H1 (cell line): ENCODE measurements at regions not wholly inside any gene's neighbourhood (a gene's known extent, or its start where the extent isn't known, plus 50 kb on each side); places are given as distances from the start of the nearest gene placed in this dataset.

Source experiments
- CTCF ChIA-PET: fragments of 300-600 bp; sonication (Branson Sonifier 250); formaldehyde crosslinking; loops from one replicate; lab custom pipeline; 2021; ENCODE audit not compliant: partially characterized antibody; lab: Charles Lee
- POLR2A ChIA-PET: fragments of 300-600 bp; sonication (Branson Sonifier 250); formaldehyde crosslinking; loops from one replicate; lab custom pipeline; 2021; ENCODE audit warnings: inconsistent platforms; ENCODE audit not compliant: partially characterized antibody; lab: Charles Lee
- DNase-seq, 2 experiments: peaks; one replicate each; pipeline versions ENCODE4 v3.0.0 to v3.0.0-alpha.2; 2010 to 2022; ENCODE audit warnings: low spot score in 2 of 2, low read depth in 1 of 2, mixed read lengths in 1 of 2
- FAIRE-seq: peaks from 2 replicates; lab custom pipeline; 2011; peaks lifted over from hg19 to GRCh38; lab: Jason Lieb, UNC
- H2AFZ ChIP-seq: 2 replicates; pipeline ENCODE4 v1.8.1; 2012; ENCODE audit warnings: low read length, inconsistent platforms
- H2AK5ac ChIP-seq: 2 replicates; pipeline ENCODE4 v1.6.1; 2013; ENCODE audit warnings: low read depth, low read length
- H2BK120ac ChIP-seq: replicated peaks from 2 replicates; pipeline ENCODE3; 2013; ENCODE audit warnings: low read depth, low read length, inconsistent platforms
- H2BK12ac ChIP-seq: 2 replicates; pipeline ENCODE4 v1.6.1; 2013; ENCODE audit warnings: low read depth, low read length
- H2BK15ac ChIP-seq: 2 replicates; pipeline ENCODE4 v1.6.1; 2013; ENCODE audit warnings: low read length
- H2BK20ac ChIP-seq: 2 replicates; pipeline ENCODE4 v1.6.1; 2013; ENCODE audit warnings: low read length
- H2BK5ac ChIP-seq: 2 replicates; pipeline ENCODE4 v1.6.1; 2013; ENCODE audit warnings: low read depth, low read length
- H3K14ac ChIP-seq: 2 replicates; pipeline ENCODE4 v1.6.1; 2013; ENCODE audit warnings: inconsistent platforms; ENCODE audit not compliant: insufficient read length
- H3K18ac ChIP-seq: 2 replicates; pipeline ENCODE4 v1.6.1; 2013; ENCODE audit warnings: low read length; ENCODE audit errors: extremely low read depth
- H3K23ac ChIP-seq: 2 replicates; pipeline ENCODE4 v1.6.1; 2013; ENCODE audit warnings: inconsistent platforms; ENCODE audit not compliant: insufficient read length
- H3K23me2 ChIP-seq: 2 replicates; pipeline ENCODE4 v1.6.1; 2013; ENCODE audit warnings: low read depth, low read length
- H3K27ac ChIP-seq: 2 replicates; pipeline ENCODE4 v1.6.1; 2011; ENCODE audit warnings: low read depth, low read length, inconsistent platforms
- H3K27me3 ChIP-seq, 4 experiments: replicated peaks in 1 of 4; 1 replicate in 1 of 4; 2 replicates in 3 of 4; pipeline versions ENCODE4 v1.6.1 to v1.8.1; 2011 to 2013; ENCODE audit warnings: low read length in 3 of 4, mild to moderate bottlenecking in 3 of 4, inconsistent platforms in 2 of 4, mixed read lengths in 2 of 4, moderate library complexity in 1 of 4; ENCODE audit not compliant: control insufficient read depth in 3 of 4, insufficient read depth in 3 of 4; ENCODE audit errors: extremely low read depth in 1 of 4
- H3K36me3 ChIP-seq, 4 experiments: 2 replicates each; pipeline versions ENCODE4 v1.6.1 to v1.8.1; 2011 to 2013; ENCODE audit warnings: mild to moderate bottlenecking in 4 of 4, low read length in 3 of 4, moderate library complexity in 2 of 4, control low read depth in 1 of 4, inconsistent platforms in 1 of 4; ENCODE audit not compliant: insufficient read depth in 4 of 4, control insufficient read depth in 2 of 4
- H3K4ac ChIP-seq: replicated peaks from 2 replicates; pipeline ENCODE3; 2013; ENCODE audit warnings: low read length, low read depth, mixed read lengths, inconsistent platforms; ENCODE audit not compliant: insufficient read length
- H3K4me1 ChIP-seq, 4 experiments: replicated peaks in 1 of 4; 1 replicate in 1 of 4; 2 replicates in 3 of 4; pipeline versions ENCODE4 v1.6.1 to v1.8.1; 2011 to 2013; ENCODE audit warnings: low read length in 3 of 4, inconsistent platforms in 2 of 4, mixed read lengths in 1 of 4; ENCODE audit not compliant: insufficient read depth in 4 of 4, control insufficient read depth in 3 of 4
- H3K4me2 ChIP-seq, 2 experiments: 2 replicates each; pipeline versions ENCODE4 v1.6.1 to v1.8.1; 2011 to 2013; ENCODE audit warnings: low read depth in 2 of 2, low read length in 2 of 2, control low read depth in 1 of 2, inconsistent platforms in 1 of 2, mild to moderate bottlenecking in 1 of 2; ENCODE audit not compliant: insufficient read depth in 1 of 2
- H3K4me3 ChIP-seq, 4 experiments: fragments of 200-600, 300-600 bp in 1 of 4; sonication (generic), shearing (Covaris generic), sonication (Bioruptor Twin) in 1 of 4; 2 replicates each; pipeline versions ENCODE4 v1.5.1 to v1.8.1; 2011 to 2016; ENCODE audit warnings: low read length in 4 of 4, low read depth in 3 of 4, control low read depth in 2 of 4, inconsistent platforms in 2 of 4, mild to moderate bottlenecking in 2 of 4, mixed read lengths in 1 of 4, moderate library complexity in 1 of 4; ENCODE audit not compliant: insufficient read depth in 2 of 4; ENCODE audit errors: extremely low read depth in 1 of 4
- H3K56ac ChIP-seq: replicated peaks from 2 replicates; pipeline ENCODE3; 2013; ENCODE audit warnings: low read depth, mild to moderate bottlenecking, mixed read lengths, low read length, inconsistent platforms; ENCODE audit not compliant: insufficient read length
- H3K79me1 ChIP-seq: 2 replicates; pipeline ENCODE4 v1.6.1; 2013; ENCODE audit warnings: low read depth, low read length, control low read depth
- H3K79me2 ChIP-seq, 2 experiments: 2 replicates each; pipeline versions ENCODE4 v1.6.1 to v1.8.1; 2012 to 2013; ENCODE audit warnings: low read length in 2 of 2, mild to moderate bottlenecking in 2 of 2, inconsistent platforms in 1 of 2; ENCODE audit not compliant: insufficient read depth in 2 of 2, control insufficient read depth in 1 of 2
- H3K9ac ChIP-seq, 4 experiments: replicated peaks in 1 of 4; 1 replicate in 1 of 4; 2 replicates in 3 of 4; pipeline versions ENCODE4 v1.6.1 to v1.8.1; 2011 to 2013; ENCODE audit warnings: low read depth in 3 of 4, low read length in 3 of 4, control low read depth in 2 of 4, mild to moderate bottlenecking in 2 of 4, moderate library complexity in 2 of 4, inconsistent platforms in 1 of 4; ENCODE audit errors: extremely low read depth in 1 of 4
- H3K9me3 ChIP-seq, 2 experiments: 2 replicates each; pipeline versions ENCODE4 v1.6.1 to v1.8.1; 2012 to 2013; ENCODE audit warnings: mild to moderate bottlenecking in 2 of 2, moderate library complexity in 2 of 2, control low read depth in 1 of 2, inconsistent platforms in 1 of 2, low read depth in 1 of 2, low read length in 1 of 2, mixed read lengths in 1 of 2; ENCODE audit not compliant: insufficient read depth in 2 of 2
- H4K20me1 ChIP-seq, 2 experiments: replicated peaks in 1 of 2; 2 replicates each; pipeline versions ENCODE3 to v1.8.1; 2011 to 2013; ENCODE audit warnings: inconsistent platforms in 2 of 2, low read length in 2 of 2, mild to moderate bottlenecking in 1 of 2; ENCODE audit not compliant: insufficient read depth in 2 of 2, control insufficient read depth in 1 of 2
- H4K5ac ChIP-seq: 2 replicates; pipeline ENCODE4 v1.6.1; 2013; ENCODE audit warnings: low read length, low read depth, mixed read lengths, inconsistent platforms; ENCODE audit not compliant: insufficient read length
- H4K8ac ChIP-seq: 2 replicates; pipeline ENCODE4 v1.8.0; 2013; ENCODE audit warnings: mild to moderate bottlenecking, moderate library complexity, low read length, inconsistent platforms; ENCODE audit not compliant: insufficient read depth; ENCODE audit errors: extremely low read depth
- H4K91ac ChIP-seq: replicated peaks from 2 replicates; pipeline ENCODE3; 2013; ENCODE audit warnings: low read length, mixed read lengths, inconsistent platforms; ENCODE audit not compliant: insufficient read length
- BCL11A ChIP-seq, 2 experiments: IDR thresholded peaks; one replicate each; pipeline ENCODE4 v1.6.1; 2011; ENCODE audit warnings: low read depth in 2 of 2, low read length in 2 of 2, mild to moderate bottlenecking in 2 of 2
- CBX5 ChIP-seq: fragments of 300-800, 300-1000 bp; sonication (generic); IDR thresholded peaks from 2 replicates; pipeline ENCODE4 v1.7.1; 2016; ENCODE audit warnings: antibody characterized with exemption, low read length, low read depth
- CBX8 ChIP-seq: fragments of 300-800, 300-1000 bp; sonication (generic); IDR thresholded peaks from 2 replicates; pipeline ENCODE4 v1.7.1; 2016; ENCODE audit warnings: low read depth, low read length, borderline replicate concordance
- CEBPB ChIP-seq: IDR thresholded peaks from 2 replicates; pipeline ENCODE4 v1.6.1; 2012; ENCODE audit warnings: low read depth, low read length
- CREB1 ChIP-seq: IDR thresholded peaks from 2 replicates; pipeline ENCODE4 v1.6.1; 2012; ENCODE audit warnings: inconsistent platforms
- CTBP2 ChIP-seq: IDR thresholded peaks from 2 replicates; pipeline ENCODE4 v1.7.0; 2011; ENCODE audit warnings: borderline replicate concordance, mild to moderate bottlenecking, moderate library complexity, mixed read lengths, low read length; ENCODE audit not compliant: insufficient read depth, insufficient read length
- HDAC6 ChIP-seq: IDR thresholded peaks from one replicate; pipeline ENCODE4 v1.7.1; 2012; ENCODE audit warnings: low read depth, mild to moderate bottlenecking, inconsistent platforms, low read length, moderate library complexity
- NRF1 ChIP-seq: IDR thresholded peaks from 2 replicates; pipeline ENCODE4 v1.6.1; 2011; ENCODE audit warnings: mild to moderate bottlenecking, low read depth, low read length, improper control_type of control experiment
- POU5F1 ChIP-seq: IDR thresholded peaks from 2 replicates; pipeline ENCODE4 v1.6.1; 2011; ENCODE audit warnings: low read depth, mild to moderate bottlenecking, low read length, moderate library complexity
- RFX5 ChIP-seq: IDR thresholded peaks from 2 replicates; pipeline ENCODE4 v1.6.1; 2011; ENCODE audit warnings: low read depth, low read length, improper control_type of control experiment, borderline replicate concordance
- SP1 ChIP-seq: IDR thresholded peaks from 2 replicates; pipeline ENCODE4 v1.6.1; 2011; ENCODE audit warnings: low read depth, low read length
- SP2 ChIP-seq: IDR thresholded peaks from 2 replicates; pipeline ENCODE4 v1.6.1; 2012; ENCODE audit warnings: mild to moderate bottlenecking, low read length, inconsistent platforms
- WGBS, 2 experiments: shearing (Covaris generic) in 1 of 2; methylation state at CpG; one replicate each; pipeline versions ENCODE4 v1.1.6 to v1.1.7; 2013 to 2015; ENCODE audit warnings: low lambda C conversion rate in 2 of 2, mixed read lengths in 2 of 2, inconsistent platforms in 1 of 2, low coverage in 1 of 2, missing lambda C conversion rate in 1 of 2; ENCODE audit not compliant: insufficient replicate concordance in 2 of 2, insufficient coverage in 1 of 2, insufficient read length in 1 of 2; ENCODE audit errors: extremely low coverage in 1 of 2, missing lambda C conversion rate in 1 of 2; 5-methylcytosine and 5-hydroxymethylcytosine counted together
- TF ChIP-seq, protein P1 (sequence below): IDR thresholded peaks from 2 replicates; pipeline ENCODE4 v1.6.1; 2011; ENCODE audit warnings: low read length, improper control_type of control experiment
- TF ChIP-seq, protein P2 (sequence below): IDR thresholded peaks from 2 replicates; pipeline ENCODE4 v1.6.1; 2011; ENCODE audit warnings: low read depth, mild to moderate bottlenecking, low read length; ENCODE audit not compliant: insufficient read depth

DNA sequence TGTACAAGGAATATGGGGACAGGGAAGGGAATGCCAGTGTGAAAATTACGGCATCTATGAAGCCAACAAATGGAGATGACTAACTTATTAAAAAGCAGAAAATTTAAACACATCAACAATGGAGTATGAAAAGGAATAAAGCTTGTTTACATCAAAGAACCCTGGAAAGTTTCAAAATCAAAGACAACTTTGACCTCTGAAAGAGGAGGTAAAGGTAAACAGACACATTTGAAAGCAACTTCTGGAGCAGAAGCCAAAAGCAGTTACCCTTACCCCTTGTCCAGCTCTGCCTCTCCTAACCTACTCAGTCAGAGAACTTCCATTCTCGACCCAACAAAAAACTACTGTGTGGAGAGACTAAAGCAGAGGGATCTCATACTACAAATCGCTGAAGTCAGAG, 184.3 kb downstream of the DUSP6 start:
- H3K23me2 ChIP-seq: no peaks in the 10 kb centered on the region
- FAIRE-seq: no peak
- no peaks in the 10 kb centered on the region; a peak in 1 of 7 replicates for H3K27me3 ChIP-seq
- H3K23ac ChIP-seq: no peak overlapping the region
- H3K56ac ChIP-seq: no peak overlapping the region
- no peak overlapping the region for H2BK120ac ChIP-seq
- no peak overlapping the region for H2AFZ ChIP-seq
- no peak overlapping the region for H4K91ac ChIP-seq
- H3K4me2 ChIP-seq: no peak overlapping the region
- no peak overlapping the region for H3K27ac ChIP-seq
- no peaks in the 10 kb centered on the region for H3K79me2 ChIP-seq
- H3K9me3 ChIP-seq: no peaks in the 10 kb centered on the region
- no peak overlapping the region for H4K8ac ChIP-seq
- no peak for DNase-seq
- no peak overlapping the region for H3K14ac ChIP-seq
- 0 out of 7 replicates have a peak, but pooled peaks cover 0 to 2% (median 0%) of the 10 kb centered on the region in 4 experiments for H3K4me1 ChIP-seq
- 88% methylated on average over 3 of the region's 3 CpGs; no CpG with 5 or more reads in 1 of the 2 experiments for WGBS, 2 experiments
- no peak overlapping the region for H2BK15ac ChIP-seq
- H4K20me1 ChIP-seq: no peaks in the 10 kb centered on the region
- no peak overlapping the region for H2AK5ac ChIP-seq
- H2BK12ac ChIP-seq: no peak overlapping the region
- H2BK20ac ChIP-seq: no peak overlapping the region
- no peak overlapping the region for H3K18ac ChIP-seq
- H3K9ac ChIP-seq: no peak overlapping the region
- H3K4me3 ChIP-seq: no peak overlapping the region
- H3K4ac ChIP-seq: no peak overlapping the region
- ChIA-PET POLR2A (no interaction called here), CTCF (no interaction called here)
- no peak overlapping the region for H4K5ac ChIP-seq
- no peaks in the 10 kb centered on the region for H3K79me1 ChIP-seq
- H2BK5ac ChIP-seq: no peak overlapping the region
- no peaks in the 10 kb centered on the region for H3K36me3 ChIP-seq
- TF ChIP-seq CBX8: no peak
- TF ChIP-seq NRF1: no peak
- no peak for TF ChIP-seq POU5F1
- TF ChIP-seq HDAC6: no peak
- no peak for TF ChIP-seq CTBP2
- no peak for TF ChIP-seq SP1
- TF ChIP-seq, protein P1, sequence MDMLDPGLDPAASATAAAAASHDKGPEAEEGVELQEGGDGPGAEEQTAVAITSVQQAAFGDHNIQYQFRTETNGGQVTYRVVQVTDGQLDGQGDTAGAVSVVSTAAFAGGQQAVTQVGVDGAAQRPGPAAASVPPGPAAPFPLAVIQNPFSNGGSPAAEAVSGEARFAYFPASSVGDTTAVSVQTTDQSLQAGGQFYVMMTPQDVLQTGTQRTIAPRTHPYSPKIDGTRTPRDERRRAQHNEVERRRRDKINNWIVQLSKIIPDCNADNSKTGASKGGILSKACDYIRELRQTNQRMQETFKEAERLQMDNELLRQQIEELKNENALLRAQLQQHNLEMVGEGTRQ: no peak
- no peak for TF ChIP-seq CEBPB
- TF ChIP-seq, protein P2, sequence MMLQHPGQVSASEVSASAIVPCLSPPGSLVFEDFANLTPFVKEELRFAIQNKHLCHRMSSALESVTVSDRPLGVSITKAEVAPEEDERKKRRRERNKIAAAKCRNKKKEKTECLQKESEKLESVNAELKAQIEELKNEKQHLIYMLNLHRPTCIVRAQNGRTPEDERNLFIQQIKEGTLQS: no peak
- TF ChIP-seq BCL11A (IDR thresholded peaks at IDR 0.05; ENCODE audit: low read depth in 2 of 2, low read length in 2 of 2): no peak
- no peak for TF ChIP-seq CBX5
- TF ChIP-seq CREB1: no peak
- TF ChIP-seq RFX5: no peak
- no peak for TF ChIP-seq SP2
